ENCODE measurements at regions not wholly inside any gene's neighbourhood (a gene's known extent, or its start where the extent isn't known, plus 50 kb on each side); places are given as distances from the start of the nearest gene placed in this dataset.

- no peak for DNase-seq
Measured at GRCh38 chr5:96340357-96340756, 92.7 kb downstream of the PCSK1 start.

- DNase-seq, result no peak
Measured at GRCh38 chr5:96339862-96340261, 93.2 kb downstream of the PCSK1 start.

GRCh38 chr5:96338624-96339415, 94.2 kb downstream of the PCSK1 start:
- no peak for DNase-seq

GRCh38 chr5:96338091-96338490, 95.0 kb downstream of the PCSK1 start:
- DNase-seq, result no peak

- DNase-seq, result no peak
Measured at GRCh38 chr5:96337048-96337781, 95.8 kb downstream of the PCSK1 start.

GRCh38 chr5:96336351-96336985, 96.6 kb downstream of the PCSK1 start:
- peak; percentile 48 to 59 for DNase-seq

- DNase-seq, result no peak
Measured at GRCh38 chr5:96335873-96336272, 97.2 kb downstream of the PCSK1 start.

- DNase-seq, result no peak
Measured at GRCh38 chr5:96333391-96333790, 99.7 kb downstream of the PCSK1 start.

GRCh38 chr5:96332535-96333366, 100.3 kb downstream of the PCSK1 start:
- no peak for DNase-seq

GRCh38 chr5:96331681-96332361, 101.2 kb downstream of the PCSK1 start:
- DNase-seq, result no peak

GRCh38 chr5:96331210-96331609, 101.8 kb downstream of the PCSK1 start:
- no peak for DNase-seq

GRCh38 chr5:96330530-96331140, 102.4 kb downstream of the PCSK1 start:
- DNase-seq, result no peak

- no peak for DNase-seq
Measured at GRCh38 chr5:96329886-96330529, 103.0 kb downstream of the PCSK1 start.

GRCh38 chr5:96329289-96329688, 103.8 kb downstream of the PCSK1 start:
- no peak for DNase-seq

- DNase-seq, result no peak
Measured at GRCh38 chr5:96327722-96328121, 105.3 kb downstream of the PCSK1 start.

GRCh38 chr5:96326902-96327301, 106.1 kb downstream of the PCSK1 start:
- no peak for DNase-seq

- DNase-seq, result no peak
Measured at GRCh38 chr5:96324708-96325107, 108.3 kb downstream of the PCSK1 start.

GRCh38 chr5:96322865-96323264, 110.2 kb downstream of the PCSK1 start:
- DNase-seq, result no peak

- DNase-seq, result no peak
Measured at GRCh38 chr5:96322217-96322616, 110.8 kb downstream of the PCSK1 start.

GRCh38 chr5:96321345-96321744, 111.7 kb downstream of the PCSK1 start:
- DNase-seq, result no peak

- no peak for DNase-seq
Measured at GRCh38 chr5:96320797-96321196, 112.3 kb downstream of the PCSK1 start.
